B cell (primary cell): ENCODE measurements at regions not wholly inside any gene's neighbourhood (a gene's known extent, or its start where the extent isn't known, plus 50 kb on each side); places are given as distances from the start of the nearest gene placed in this dataset.

Experiments
- ATAC-seq: fragments of 200-7000 bp; cut with Tn5 transposase; one replicate; pipeline ENCODE4 v1.10.0; 2021; ENCODE audit warnings: low read depth, mild to moderate bottlenecking, moderate number of reproducible peaks, moderate library complexity
- CTCF ChIA-PET: fragments of 350-600 bp; sonication (Branson Sonifier 250); formaldehyde crosslinking; loops from one replicate; lab custom pipeline; 2021; ENCODE audit warnings: antibody characterized with exemption, inconsistent platforms; lab: Charles Lee
- POLR2A ChIA-PET: fragments of 350-600 bp; sonication (Branson Sonifier 250); formaldehyde crosslinking; loops from one replicate; lab custom pipeline; 2021; ENCODE audit warnings: antibody characterized with exemption; lab: Charles Lee
- DNase-seq: peaks from one replicate; pipeline ENCODE4 v3.0.0; 2013
- H2AFZ ChIP-seq: 2 replicates; pipeline ENCODE4 v1.6.1; 2012; ENCODE audit warnings: mild to moderate bottlenecking, low read depth, low read length; ENCODE audit not compliant: insufficient read depth, poor library complexity, severe bottlenecking
- H3K27ac ChIP-seq, 2 donors: 1 replicate in 1 of 2; 2 replicates in 1 of 2; pipeline ENCODE4 v1.5.1; 2012 to 2013; ENCODE audit warnings: low read length in 2 of 2, mild to moderate bottlenecking in 2 of 2, moderate library complexity in 1 of 2
- H3K27me3 ChIP-seq, 4 experiments: fragments of 200-600 bp in 1 of 4; sonication (generic) in 1 of 4; replicated peaks in 1 of 4; 1 replicate in 2 of 4; 2 replicates in 2 of 4; pipeline versions ENCODE4 v1.6.1 to v1.7.0; 2013 to 2016; ENCODE audit warnings: low read length in 3 of 4, mild to moderate bottlenecking in 2 of 4, mixed read lengths in 1 of 4, moderate library complexity in 1 of 4; ENCODE audit not compliant: insufficient read depth in 4 of 4, control insufficient read depth in 3 of 4; ENCODE audit errors: control extremely low read depth in 1 of 4
- H3K36me3 ChIP-seq, 2 experiments: replicated peaks in 1 of 2; 1 replicate in 1 of 2; 2 replicates in 1 of 2; pipeline versions ENCODE4 v1.6.1 to v1.7.1; 2013; ENCODE audit warnings: low read length in 1 of 2; ENCODE audit not compliant: insufficient read depth in 2 of 2, control insufficient read depth in 1 of 2; ENCODE audit errors: control extremely low read depth in 1 of 2, extremely low read depth in 1 of 2
- H3K4me1 ChIP-seq, 2 donors: fragments of 200-600 bp in 1 of 2; sonication (generic) in 1 of 2; 1 replicate in 1 of 2; 2 replicates in 1 of 2; pipeline versions ENCODE4 v1.5.1 to v1.6.1; 2013 to 2017; ENCODE audit warnings: low read length in 2 of 2; ENCODE audit not compliant: control insufficient read depth in 2 of 2, insufficient read depth in 2 of 2
- H3K4me2 ChIP-seq: replicated peaks from 2 replicates; pipeline ENCODE3; 2012; ENCODE audit warnings: mild to moderate bottlenecking, low read depth, low read length; ENCODE audit not compliant: poor library complexity, severe bottlenecking
- H3K4me3 ChIP-seq, 5 experiments: fragments of 200-600 bp in 1 of 5; sonication (generic) in 1 of 5; 1 replicate in 3 of 5; 2 replicates in 2 of 5; pipeline versions ENCODE4 v1.5.1 to v1.7.0; 2011 to 2016; ENCODE audit warnings: low read length in 4 of 5, mild to moderate bottlenecking in 4 of 5, low read depth in 2 of 5, control low read depth in 1 of 5, moderate library complexity in 1 of 5; ENCODE audit not compliant: insufficient read depth in 1 of 5; ENCODE audit errors: control extremely low read depth in 1 of 5, extremely low read depth in 1 of 5
- H3K79me2 ChIP-seq: fragments of 200-600 bp; sonication (generic); one replicate; pipeline ENCODE4 v1.6.0; 2016; ENCODE audit warnings: low read length; ENCODE audit not compliant: control insufficient read depth, insufficient read depth
- H3K9ac ChIP-seq: fragments of 200-600 bp; sonication (generic); 2 replicates; pipeline ENCODE4 v1.6.1; 2017; ENCODE audit warnings: mild to moderate bottlenecking, low read length, moderate library complexity
- H3K9me3 ChIP-seq, 3 donors: one replicate each; pipeline versions ENCODE4 v1.6.1 to v1.7.1; 2013; ENCODE audit warnings: low read length in 2 of 3; ENCODE audit not compliant: control insufficient read depth in 2 of 3, insufficient read depth in 1 of 3; ENCODE audit errors: control extremely low read depth in 1 of 3
- H4K20me1 ChIP-seq: 2 replicates; pipeline ENCODE4 v1.6.0; 2012; ENCODE audit warnings: mild to moderate bottlenecking, low read length; ENCODE audit not compliant: insufficient read depth, control insufficient read depth, poor library complexity, severe bottlenecking
- H3K27ac Mint-ChIP-seq: one replicate; pipeline ENCODE4 v1.8.0; 2021; ENCODE audit warnings: mixed read lengths
- H3K27me3 Mint-ChIP-seq: one replicate; pipeline ENCODE4 v1.8.0; 2021; ENCODE audit warnings: mixed read lengths
- H3K4me1 Mint-ChIP-seq: one replicate; pipeline ENCODE4 v1.8.0; 2021; ENCODE audit warnings: mixed read lengths
- H3K4me3 Mint-ChIP-seq: one replicate; pipeline ENCODE4 v1.8.0; 2021; ENCODE audit warnings: mixed read lengths
- H3K9me3 Mint-ChIP-seq: one replicate; pipeline ENCODE4 v1.8.0; 2022; ENCODE audit warnings: mixed read lengths; ENCODE audit not compliant: insufficient read depth
- EZH2 ChIP-seq: IDR thresholded peaks from 2 replicates; pipeline ENCODE4 v1.6.1; 2012; ENCODE audit warnings: borderline replicate concordance, low read depth, mild to moderate bottlenecking, moderate library complexity, low read length; ENCODE audit not compliant: insufficient read depth, poor library complexity, severe bottlenecking
- intact Hi-C: fragments of 100-400 bp; cut with micrococcal nuclease; formaldehyde crosslinking; loops from one replicate; pipeline ENCODE4 v1.10.0; 2022
- TF ChIP-seq, protein P1 (sequence below): fragments of 200-600 bp; IDR thresholded peaks from one replicate; pipeline ENCODE4 v1.8.0; 2022; ENCODE audit warnings: antibody characterized with exemption, mild to moderate bottlenecking

DNA sequence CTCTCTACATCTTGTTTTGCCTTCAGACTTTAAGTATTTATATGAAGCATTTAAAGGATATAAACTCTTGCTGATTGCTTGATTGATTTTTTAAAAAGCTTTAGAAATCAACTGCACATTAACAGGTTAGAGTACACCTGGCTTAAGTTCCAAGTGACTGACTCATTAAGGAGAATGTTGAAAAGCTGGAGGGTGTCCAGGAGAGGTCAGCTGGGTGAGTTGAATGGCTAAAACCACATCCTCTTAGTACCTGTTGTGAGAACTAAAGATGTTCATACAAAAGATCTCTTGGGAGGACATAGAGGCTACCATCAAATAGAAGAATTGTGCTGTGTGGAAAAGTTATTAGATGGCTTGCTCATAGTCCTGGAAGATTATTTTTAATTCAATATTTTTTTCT lies 206.8 kb downstream of the TXNL1 start:
- Histone ChIP-seq H3K9ac (no peak overlapping the region), H3K27me3 (no peaks in the 10 kb centered on the region), H3K36me3 (no peaks in the 10 kb centered on the region), H3K4me2 (no peak overlapping the region), H4K20me1 (no peaks in the 10 kb centered on the region), H3K27ac (no peak overlapping the region), H2AFZ (no peak overlapping the region), H3K4me3 (no peak overlapping the region), H3K9me3 (peaks cover 0 to 11% (median 0%) of the 10 kb centered on the region in 3 donors), H3K79me2 (no peaks in the 10 kb centered on the region), H3K4me1 (no peaks in the 10 kb centered on the region)
- intact Hi-C loops, result no loop called here
- POLR2A ChIA-PET, result no interaction called here
- H3K4me1 Mint-ChIP-seq, result no peaks in the 10 kb centered on the region
- peaks cover 8% of the 10 kb centered on the region for H3K9me3 Mint-ChIP-seq
- H3K27me3 Mint-ChIP-seq, result peaks cover 4% of the 10 kb centered on the region
- no peak overlapping the region for H3K27ac Mint-ChIP-seq
- no peak for TF ChIP-seq EZH2
- CTCF ChIA-PET, result no interaction called here
- H3K4me3 Mint-ChIP-seq, result no peak overlapping the region
- no peak for DNase-seq
- ATAC-seq, result no peak

DNA sequence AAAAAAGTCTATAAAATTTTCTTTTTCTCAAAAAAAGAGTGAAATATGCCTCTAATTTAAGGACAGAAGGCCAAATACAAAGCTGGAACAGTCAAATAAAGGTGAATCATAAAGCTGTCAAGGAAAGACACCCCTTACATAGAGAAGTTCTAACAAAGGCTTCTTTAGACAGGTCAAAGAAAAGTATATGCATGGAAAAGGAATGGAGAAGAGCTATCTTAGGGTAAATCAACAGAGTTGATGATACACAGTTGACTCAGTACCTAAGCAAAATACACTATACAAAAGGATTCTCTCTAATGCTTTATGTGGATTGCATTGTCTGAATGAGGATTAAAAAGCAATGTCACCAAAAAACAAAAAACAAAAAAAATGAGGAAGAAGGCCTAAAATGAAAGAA lies 214.8 kb downstream of the TXNL1 start:
- Mint-ChIP-seq H3K4me3 (no peak overlapping the region), H3K27ac (no peak overlapping the region), H3K9me3 (peaks cover 10% of the 10 kb centered on the region), H3K27me3 (peaks cover 7% of the 10 kb centered on the region), H3K4me1 (no peaks in the 10 kb centered on the region)
- intact Hi-C loops, result no loop called here
- no peak for ATAC-seq
- Histone ChIP-seq H3K27ac (no peak overlapping the region), H3K4me1 (no peaks in the 10 kb centered on the region), H3K9ac (no peak overlapping the region), H3K4me3 (no peak overlapping the region), H2AFZ (no peak overlapping the region), H3K9me3 (peaks cover 0 to 11% (median 8%) of the 10 kb centered on the region in 3 donors), H3K4me2 (no peak overlapping the region), H3K79me2 (no peaks in the 10 kb centered on the region), H3K36me3 (no peaks in the 10 kb centered on the region), H4K20me1 (no peaks in the 10 kb centered on the region), H3K27me3 (no peaks in the 10 kb centered on the region)
- POLR2A ChIA-PET, result no interaction called here
- no peak for TF ChIP-seq EZH2
- TF ChIP-seq, protein P1, sequence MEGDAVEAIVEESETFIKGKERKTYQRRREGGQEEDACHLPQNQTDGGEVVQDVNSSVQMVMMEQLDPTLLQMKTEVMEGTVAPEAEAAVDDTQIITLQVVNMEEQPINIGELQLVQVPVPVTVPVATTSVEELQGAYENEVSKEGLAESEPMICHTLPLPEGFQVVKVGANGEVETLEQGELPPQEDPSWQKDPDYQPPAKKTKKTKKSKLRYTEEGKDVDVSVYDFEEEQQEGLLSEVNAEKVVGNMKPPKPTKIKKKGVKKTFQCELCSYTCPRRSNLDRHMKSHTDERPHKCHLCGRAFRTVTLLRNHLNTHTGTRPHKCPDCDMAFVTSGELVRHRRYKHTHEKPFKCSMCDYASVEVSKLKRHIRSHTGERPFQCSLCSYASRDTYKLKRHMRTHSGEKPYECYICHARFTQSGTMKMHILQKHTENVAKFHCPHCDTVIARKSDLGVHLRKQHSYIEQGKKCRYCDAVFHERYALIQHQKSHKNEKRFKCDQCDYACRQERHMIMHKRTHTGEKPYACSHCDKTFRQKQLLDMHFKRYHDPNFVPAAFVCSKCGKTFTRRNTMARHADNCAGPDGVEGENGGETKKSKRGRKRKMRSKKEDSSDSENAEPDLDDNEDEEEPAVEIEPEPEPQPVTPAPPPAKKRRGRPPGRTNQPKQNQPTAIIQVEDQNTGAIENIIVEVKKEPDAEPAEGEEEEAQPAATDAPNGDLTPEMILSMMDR, result no peak
- CTCF ChIA-PET, result no interaction called here
- DNase-seq, result no peak
